ENCODE measurements at regions not wholly inside any gene's neighbourhood (a gene's known extent, or its start where the extent isn't known, plus 50 kb on each side); places are given as distances from the start of the nearest gene placed in this dataset.

DNA sequence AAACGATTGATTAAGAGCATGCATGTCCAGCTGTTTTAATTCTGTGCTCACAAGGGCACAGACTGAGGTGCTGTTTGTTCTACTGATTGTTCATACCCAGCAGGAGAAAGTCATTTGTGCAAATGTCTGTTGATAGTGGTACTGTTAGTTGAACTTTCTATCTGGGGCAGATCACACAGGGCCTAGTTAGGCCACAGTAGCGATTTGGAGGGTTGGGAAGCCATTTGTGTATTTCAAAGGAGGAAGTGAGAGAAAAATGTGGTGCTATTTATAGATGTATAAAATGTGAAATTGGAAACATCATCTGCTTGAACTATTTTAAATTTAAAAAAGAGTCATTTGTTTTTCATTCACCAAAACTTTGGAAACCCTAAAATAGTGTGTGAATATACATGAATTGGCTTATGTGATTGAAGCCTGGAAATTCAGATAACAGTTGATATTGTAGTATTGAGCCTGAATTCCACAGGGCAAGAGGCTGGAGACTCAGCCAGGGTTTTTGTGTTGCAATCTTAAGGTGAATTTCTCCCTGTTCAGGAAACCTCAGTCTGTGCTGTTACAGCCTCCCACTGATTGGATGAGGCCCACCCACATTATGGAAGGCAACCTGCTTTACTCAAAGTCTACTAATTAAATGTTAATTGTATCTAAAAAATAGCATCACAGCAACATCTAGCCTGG, 162.0 kb upstream of the CDKN2B start:
- TF ChIP-seq, protein P1, sequence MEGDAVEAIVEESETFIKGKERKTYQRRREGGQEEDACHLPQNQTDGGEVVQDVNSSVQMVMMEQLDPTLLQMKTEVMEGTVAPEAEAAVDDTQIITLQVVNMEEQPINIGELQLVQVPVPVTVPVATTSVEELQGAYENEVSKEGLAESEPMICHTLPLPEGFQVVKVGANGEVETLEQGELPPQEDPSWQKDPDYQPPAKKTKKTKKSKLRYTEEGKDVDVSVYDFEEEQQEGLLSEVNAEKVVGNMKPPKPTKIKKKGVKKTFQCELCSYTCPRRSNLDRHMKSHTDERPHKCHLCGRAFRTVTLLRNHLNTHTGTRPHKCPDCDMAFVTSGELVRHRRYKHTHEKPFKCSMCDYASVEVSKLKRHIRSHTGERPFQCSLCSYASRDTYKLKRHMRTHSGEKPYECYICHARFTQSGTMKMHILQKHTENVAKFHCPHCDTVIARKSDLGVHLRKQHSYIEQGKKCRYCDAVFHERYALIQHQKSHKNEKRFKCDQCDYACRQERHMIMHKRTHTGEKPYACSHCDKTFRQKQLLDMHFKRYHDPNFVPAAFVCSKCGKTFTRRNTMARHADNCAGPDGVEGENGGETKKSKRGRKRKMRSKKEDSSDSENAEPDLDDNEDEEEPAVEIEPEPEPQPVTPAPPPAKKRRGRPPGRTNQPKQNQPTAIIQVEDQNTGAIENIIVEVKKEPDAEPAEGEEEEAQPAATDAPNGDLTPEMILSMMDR (conservative IDR thresholded peaks at IDR 0.05 in 1 of 2, IDR thresholded peaks at IDR 0.05 in 1 of 2; ENCODE audit: low read depth in 1 of 2, low read length in 2 of 2), result no peak
- TF ChIP-seq EZH2 (IDR thresholded peaks at IDR 0.05; ENCODE audit: low read length, missing control alignments), result no peak

All from fibroblast of lung (primary cell).